ENCODE measurements at regions not wholly inside any gene's neighbourhood (a gene's known extent, or its start where the extent isn't known, plus 50 kb on each side); places are given as distances from the start of the nearest gene placed in this dataset.

GRCh38 chr9:87795178-87795577 is 69.3 kb downstream of the CTSL start:
- H3K27ac ChIP-seq = no peak overlapping the region
- no peak for TF ChIP-seq CTCF (conservative IDR thresholded peaks at IDR 0.05)
- TF ChIP-seq ZFX (IDR thresholded peaks at IDR 0.05) = no peak

GRCh38 chr9:87796196-87796595 is 70.3 kb downstream of the CTSL start:
- no peak overlapping the region for H3K27ac ChIP-seq
- TF ChIP-seq CTCF (conservative IDR thresholded peaks at IDR 0.05) = no peak
- TF ChIP-seq ZFX (IDR thresholded peaks at IDR 0.05) = no peak

- TF ChIP-seq ZFX (IDR thresholded peaks at IDR 0.05) (no peak), CTCF (conservative IDR thresholded peaks at IDR 0.05) (no peak)
Observed at GRCh38 chr9:87798261-87798833, 72.4 kb downstream of the CTSL start.

GRCh38 chr9:87799503-87799902 is 73.6 kb downstream of the CTSL start:
- no peak overlapping the region for H3K27ac ChIP-seq
- no peak for TF ChIP-seq ZFX (IDR thresholded peaks at IDR 0.05)
- no peak for TF ChIP-seq CTCF (conservative IDR thresholded peaks at IDR 0.05)

More at GRCh38 chr9:87798261-87798833, 72.4 kb downstream of the CTSL start:
- no peak overlapping the region for H3K27ac ChIP-seq

- TF ChIP-seq CTCF (conservative IDR thresholded peaks at IDR 0.05) = no peak
- TF ChIP-seq ZFX (IDR thresholded peaks at IDR 0.05) = no peak
- peak overlapping the region; percentile 29 for H3K27ac ChIP-seq
Observed at GRCh38 chr9:87800456-87800855, 74.5 kb downstream of the CTSL start.

GRCh38 chr9:87801013-87801412 is 75.1 kb downstream of the CTSL start:
- TF ChIP-seq CTCF (conservative IDR thresholded peaks at IDR 0.05) = no peak
- no peak for TF ChIP-seq ZFX (IDR thresholded peaks at IDR 0.05)
- peak overlapping the region; percentile 29 for H3K27ac ChIP-seq

- H3K27ac ChIP-seq = no peak overlapping the region
- no peak for TF ChIP-seq CTCF (conservative IDR thresholded peaks at IDR 0.05)
- TF ChIP-seq ZFX (IDR thresholded peaks at IDR 0.05) = no peak
Observed at GRCh38 chr9:87803166-87803565, 77.2 kb downstream of the CTSL start.

All from C4-2B (cell line).